ENCODE measurements at regions not wholly inside any gene's neighbourhood (a gene's known extent, or its start where the extent isn't known, plus 50 kb on each side); places are given as distances from the start of the nearest gene placed in this dataset.

DNA sequence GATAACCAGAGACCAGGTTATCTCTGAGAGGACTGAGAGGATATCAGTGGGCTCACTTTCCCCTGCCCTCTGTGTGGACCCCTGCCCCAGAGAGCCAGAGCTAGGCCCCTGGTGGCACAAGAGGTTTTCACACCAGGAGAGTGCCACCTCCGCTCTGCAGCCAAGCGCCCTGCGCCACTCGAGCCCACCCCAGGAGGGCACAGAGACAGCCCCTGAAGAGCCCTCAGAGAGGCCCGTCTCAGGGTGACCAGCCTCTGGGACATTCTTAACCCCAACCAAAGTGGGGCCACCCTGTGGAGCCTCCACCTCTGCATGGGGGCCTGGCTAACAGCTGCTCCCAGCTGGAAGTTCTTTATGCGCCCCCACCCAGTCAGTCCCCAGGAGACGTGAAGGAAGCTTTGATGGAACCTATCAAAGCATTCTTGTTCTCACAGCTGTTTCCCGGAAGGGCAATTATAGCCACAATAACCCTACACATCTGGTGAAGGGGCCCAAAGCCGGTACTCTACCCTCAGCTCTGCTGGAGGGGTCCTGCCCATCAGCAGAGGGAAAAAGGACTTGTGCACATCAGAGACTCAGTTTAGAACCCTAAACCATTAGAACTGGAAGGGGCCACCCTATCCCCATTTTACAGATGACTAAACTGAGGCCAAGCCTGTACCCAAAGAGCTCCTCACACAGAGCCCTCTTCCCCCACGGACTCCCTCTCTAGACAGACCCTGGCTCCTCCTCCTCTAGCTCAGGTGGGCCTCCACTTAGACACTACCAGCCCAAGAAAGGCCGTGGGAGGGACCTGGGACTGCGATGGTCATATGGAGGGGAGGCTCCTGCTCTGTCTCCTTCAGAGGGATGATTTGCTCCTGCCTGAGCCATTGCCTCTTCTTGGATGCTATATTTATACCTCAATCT is 101.1 kb downstream of the ZFP36L2 start:
- TF ChIP-seq, protein P1, sequence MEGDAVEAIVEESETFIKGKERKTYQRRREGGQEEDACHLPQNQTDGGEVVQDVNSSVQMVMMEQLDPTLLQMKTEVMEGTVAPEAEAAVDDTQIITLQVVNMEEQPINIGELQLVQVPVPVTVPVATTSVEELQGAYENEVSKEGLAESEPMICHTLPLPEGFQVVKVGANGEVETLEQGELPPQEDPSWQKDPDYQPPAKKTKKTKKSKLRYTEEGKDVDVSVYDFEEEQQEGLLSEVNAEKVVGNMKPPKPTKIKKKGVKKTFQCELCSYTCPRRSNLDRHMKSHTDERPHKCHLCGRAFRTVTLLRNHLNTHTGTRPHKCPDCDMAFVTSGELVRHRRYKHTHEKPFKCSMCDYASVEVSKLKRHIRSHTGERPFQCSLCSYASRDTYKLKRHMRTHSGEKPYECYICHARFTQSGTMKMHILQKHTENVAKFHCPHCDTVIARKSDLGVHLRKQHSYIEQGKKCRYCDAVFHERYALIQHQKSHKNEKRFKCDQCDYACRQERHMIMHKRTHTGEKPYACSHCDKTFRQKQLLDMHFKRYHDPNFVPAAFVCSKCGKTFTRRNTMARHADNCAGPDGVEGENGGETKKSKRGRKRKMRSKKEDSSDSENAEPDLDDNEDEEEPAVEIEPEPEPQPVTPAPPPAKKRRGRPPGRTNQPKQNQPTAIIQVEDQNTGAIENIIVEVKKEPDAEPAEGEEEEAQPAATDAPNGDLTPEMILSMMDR (IDR thresholded peaks at IDR 0.05; ENCODE audit: low read depth, low read length), result no peak
- no peak for TF ChIP-seq EZH2phosphoT487 (IDR thresholded peaks at IDR 0.05; ENCODE audit: low read depth)
